ENCODE measurements at regions not wholly inside any gene's neighbourhood (a gene's known extent, or its start where the extent isn't known, plus 50 kb on each side); places are given as distances from the start of the nearest gene placed in this dataset.

DNA sequence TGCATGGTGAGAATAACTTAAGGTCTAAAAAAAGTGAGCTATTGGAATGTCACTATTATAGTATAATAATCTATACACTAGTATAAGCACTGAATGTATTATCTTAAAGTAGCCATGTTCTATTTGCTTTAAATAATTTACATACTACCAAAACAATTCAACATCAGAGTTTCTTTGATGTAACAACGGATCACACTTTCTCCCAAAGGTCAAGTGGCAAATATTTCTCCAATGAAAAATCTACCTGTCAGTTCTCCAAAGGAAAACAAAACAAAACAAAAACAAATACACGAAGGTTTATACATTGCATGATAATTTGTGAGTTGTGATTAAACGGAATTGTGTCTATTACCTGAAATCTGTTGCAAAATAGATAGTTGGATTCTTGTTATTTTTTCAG lies 581.4 kb downstream of the USP25 start:
- DNase-seq: no peak

- no peak for DNase-seq
These were observed 582.5 kb downstream of the USP25 start for GRCh38 chr21:16312321-16312720.

GRCh38 chr21:16315223-16315622 lies 585.4 kb downstream of the USP25 start:
- DNase-seq: no peak

DNA sequence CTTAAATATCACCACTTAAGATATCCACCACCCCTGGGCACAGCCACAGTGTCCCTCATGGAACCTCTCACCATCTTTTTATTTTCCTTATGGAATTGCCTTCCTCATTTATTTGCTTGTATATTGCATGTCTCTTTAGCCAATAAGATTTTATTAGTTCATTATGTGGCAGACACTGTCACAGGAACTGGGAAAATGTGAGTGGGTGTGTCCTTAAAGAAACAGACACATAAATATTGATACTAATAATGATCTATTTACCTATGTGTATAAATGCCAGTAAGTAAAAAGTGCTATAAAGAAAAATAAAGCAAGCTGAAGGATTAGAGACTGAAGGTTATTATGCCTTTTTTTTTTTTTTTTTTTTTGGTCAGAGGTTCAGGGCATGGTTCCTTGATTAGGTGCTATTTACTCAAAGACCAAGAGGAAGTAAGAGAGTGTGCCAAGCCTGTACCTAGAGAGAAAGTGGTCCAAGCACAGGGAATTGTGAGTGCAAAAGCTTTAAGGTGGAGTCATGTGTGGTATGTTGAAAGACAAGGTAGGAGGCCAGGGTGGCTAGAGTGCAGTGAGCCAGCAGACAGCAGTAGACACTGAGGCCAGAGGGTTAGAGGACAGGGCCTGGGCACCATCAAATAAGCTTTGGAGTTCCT lies 589.0 kb downstream of the USP25 start:
- DNase-seq: no peak

DNA sequence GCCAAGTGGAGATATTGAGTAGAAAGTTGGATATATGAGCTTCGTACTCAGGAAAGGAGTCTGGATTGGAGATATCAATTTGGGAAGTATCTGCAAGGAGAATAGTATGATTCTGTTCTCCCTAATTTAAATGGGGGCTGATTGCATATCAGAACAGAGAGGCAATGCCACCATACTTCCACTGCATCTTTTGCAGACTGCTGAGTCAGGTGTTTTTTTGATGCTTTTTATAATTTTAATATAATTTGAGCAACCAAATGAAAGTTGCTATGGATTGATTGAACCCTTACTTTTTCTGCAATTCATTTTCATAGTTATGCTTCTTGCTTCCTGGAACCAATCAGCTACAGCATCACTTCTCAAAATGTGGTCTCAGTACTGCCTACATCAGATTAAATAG lies 590.3 kb downstream of the USP25 start:
- no peak for DNase-seq

DNA sequence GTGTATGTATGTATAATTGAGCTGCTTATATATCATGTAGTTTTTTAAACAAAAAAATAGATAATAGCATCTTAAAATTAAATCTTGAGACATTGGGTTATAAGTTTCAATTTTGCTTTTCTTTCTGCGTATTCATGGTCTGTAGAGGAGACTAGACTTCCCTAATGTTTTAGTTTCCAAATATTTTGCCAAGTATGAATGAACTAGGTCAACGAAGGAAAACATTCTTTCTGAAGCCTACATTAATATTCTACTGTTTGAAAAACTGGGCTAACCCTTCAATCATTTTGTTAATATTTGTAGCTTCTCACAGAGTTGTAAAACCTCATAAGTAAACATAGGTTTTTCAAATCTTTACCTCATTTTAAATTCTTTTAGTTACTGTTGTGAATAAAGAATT lies 592.7 kb downstream of the USP25 start:
- DNase-seq: no peak

- no peak for DNase-seq
These were observed 593.8 kb downstream of the USP25 start for GRCh38 chr21:16323596-16323995.

GRCh38 chr21:16324630-16325029 lies 594.8 kb downstream of the USP25 start:
- no peak for DNase-seq

GRCh38 chr21:16330082-16330907 lies 600.5 kb downstream of the USP25 start:
- DNase-seq: no peak

DNA sequence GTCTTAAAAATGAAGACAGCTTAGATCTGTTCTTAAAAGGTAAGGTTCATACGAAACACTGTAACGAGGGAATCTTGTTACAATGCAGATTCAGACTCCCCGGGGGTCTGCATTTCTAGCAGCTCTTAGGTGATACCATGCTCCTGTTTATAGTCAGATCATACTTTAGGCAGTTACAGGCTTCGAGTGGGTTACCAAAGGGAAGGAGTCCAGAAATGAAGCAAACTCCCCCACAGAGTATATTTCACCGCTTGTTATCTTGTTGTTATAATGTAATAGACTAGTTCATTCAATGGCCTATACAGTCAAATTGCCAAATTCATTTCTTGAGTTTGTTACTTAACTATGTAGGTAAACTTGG lies 601.1 kb downstream of the USP25 start:
- DNase-seq: no peak

GRCh38 chr21:16337266-16337665 lies 607.5 kb downstream of the USP25 start:
- DNase-seq: no peak

DNA sequence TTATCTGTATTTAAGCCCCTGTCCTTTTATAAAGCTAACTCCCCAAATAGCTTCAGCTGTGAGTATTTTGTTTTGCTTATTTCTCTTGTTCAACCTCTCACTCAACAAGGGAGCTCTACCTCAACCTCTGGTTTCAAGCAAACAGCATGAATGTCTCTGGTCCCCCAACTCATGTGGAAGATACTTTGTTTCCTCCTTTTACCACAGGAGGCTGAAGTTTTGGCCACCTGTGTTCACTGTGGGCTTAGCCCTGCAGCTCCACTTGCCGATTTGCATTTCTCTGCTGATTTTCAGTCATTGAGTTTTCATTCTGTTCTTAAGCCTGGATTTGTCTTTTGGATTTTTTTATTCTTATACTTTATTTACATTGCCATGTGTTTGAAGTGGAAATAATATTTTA lies 613.1 kb downstream of the USP25 start:
- DNase-seq: no peak

- DNase-seq: no peak
These were observed 614.0 kb downstream of the USP25 start for GRCh38 chr21:16343776-16344175.

GRCh38 chr21:16345757-16346156 lies 616.0 kb downstream of the USP25 start:
- no peak for DNase-seq

- DNase-seq: no peak
These were observed 617.4 kb downstream of the USP25 start for GRCh38 chr21:16347223-16347622.

DNA sequence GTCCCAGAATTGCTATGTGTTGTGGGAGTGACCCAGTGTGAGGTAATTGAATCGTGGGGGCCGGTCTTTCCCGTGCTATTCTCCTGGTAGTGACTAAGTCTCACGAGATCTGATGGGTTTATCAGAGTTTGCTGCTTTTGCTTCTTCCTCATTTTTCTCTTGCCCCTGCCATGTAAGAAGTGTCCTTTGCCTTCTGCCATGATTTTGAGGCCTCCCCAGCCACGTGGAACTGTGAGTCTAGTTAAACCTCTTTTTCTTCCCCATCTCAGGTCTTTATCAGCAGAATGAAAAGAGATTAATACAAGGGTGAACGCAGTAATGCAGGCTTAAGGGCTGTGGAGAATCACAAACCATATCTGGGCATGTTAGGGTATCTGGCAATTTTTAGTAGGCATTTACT lies 624.0 kb downstream of the USP25 start:
- DNase-seq: no peak

GRCh38 chr21:16357994-16358393 lies 628.2 kb downstream of the USP25 start:
- DNase-seq: no peak

DNA sequence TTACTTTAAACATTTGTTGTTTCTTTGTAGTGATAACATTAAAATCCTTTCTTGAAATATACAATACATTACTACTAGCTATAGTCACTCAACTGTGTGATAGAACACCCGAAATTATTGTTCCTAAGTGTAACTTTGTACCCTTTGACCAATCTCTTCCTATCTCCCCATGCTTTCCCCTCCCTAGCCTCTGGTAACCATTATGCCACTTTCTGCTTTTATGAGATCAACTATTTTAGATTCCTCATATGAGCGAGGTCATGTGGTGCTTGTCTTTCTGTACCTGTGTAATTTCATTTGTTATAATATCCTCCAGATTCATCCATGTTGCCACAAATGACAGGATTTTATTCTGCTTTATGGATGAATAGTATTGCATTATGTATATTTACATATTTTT lies 629.0 kb downstream of the USP25 start:
- DNase-seq: no peak

- DNase-seq: no peak
These were observed 633.3 kb downstream of the USP25 start for GRCh38 chr21:16363100-16363499.

GRCh38 chr21:16363518-16363917 lies 633.7 kb downstream of the USP25 start:
- DNase-seq: no peak

DNA sequence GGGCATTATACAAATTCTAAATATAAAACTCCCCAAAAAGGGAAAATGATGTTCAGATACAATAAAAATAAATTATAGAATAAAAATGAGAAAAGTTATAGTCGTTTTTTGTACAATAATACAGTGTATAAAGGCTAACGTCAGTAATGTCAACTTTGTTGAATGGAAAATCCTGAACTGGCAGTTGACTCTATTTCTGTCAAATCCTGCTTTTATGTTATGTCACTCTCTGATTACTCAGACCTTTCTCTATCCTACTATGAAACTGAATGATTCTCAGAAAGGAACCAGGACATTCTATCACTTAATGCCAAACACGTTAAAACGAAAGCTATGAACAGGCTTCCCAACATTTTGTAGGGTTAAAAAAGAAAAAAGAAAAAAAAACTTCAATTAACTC lies 636.4 kb downstream of the USP25 start:
- DNase-seq: no peak

- no peak for DNase-seq
These were observed 637.3 kb downstream of the USP25 start for GRCh38 chr21:16367079-16367478.

DNA sequence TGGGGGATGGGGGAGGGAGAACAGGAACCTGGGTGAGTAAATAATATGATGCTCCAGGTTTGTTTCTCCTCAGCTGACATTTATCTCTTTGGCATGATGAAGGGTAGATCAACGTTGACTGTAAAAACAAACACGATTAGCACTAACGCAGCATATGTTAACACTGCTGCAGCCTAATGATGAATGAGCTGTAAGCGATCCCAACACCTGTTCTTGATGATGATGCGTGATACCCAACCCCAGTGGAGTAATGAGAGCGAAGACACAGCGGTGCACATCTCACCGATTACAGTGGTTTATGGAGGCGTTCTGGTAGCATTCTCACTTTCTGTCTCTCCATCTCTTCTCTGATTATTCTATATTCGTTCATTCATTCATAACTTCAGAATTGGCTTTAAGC lies 640.4 kb downstream of the USP25 start:
- DNase-seq: no peak

- DNase-seq: no peak
These were observed 642.8 kb downstream of the USP25 start for GRCh38 chr21:16372586-16372985.

DNA sequence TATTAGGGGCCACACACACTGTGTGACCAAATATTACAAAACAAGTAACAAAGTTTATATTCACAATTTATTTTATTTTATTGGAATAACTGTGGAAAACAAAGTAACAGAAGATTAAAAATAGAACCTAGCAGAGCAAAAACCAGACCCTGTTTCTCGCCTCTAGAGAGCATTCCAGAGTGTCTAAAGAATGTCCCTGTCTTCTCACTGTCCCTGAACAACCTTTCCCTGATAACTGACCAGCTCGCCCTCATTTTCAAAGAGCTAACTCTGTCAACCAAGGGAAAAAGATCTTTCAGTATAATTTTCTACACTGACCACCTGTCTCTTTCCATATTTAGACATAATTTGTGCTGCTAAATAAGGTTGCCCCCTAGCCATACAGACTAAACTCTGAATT lies 646.9 kb downstream of the USP25 start:
- DNase-seq: no peak
